ENCODE measurements at regions not wholly inside any gene's neighbourhood (a gene's known extent, or its start where the extent isn't known, plus 50 kb on each side); places are given as distances from the start of the nearest gene placed in this dataset.

GRCh38 chr5:13624283-13625074, 320.0 kb downstream of the DNAH5 start:
- TF ChIP-seq EZH2 (IDR thresholded peaks at IDR 0.05; ENCODE audit: low read depth, unreplicated experiment) (no peak), CTCF (conservative IDR thresholded peaks at IDR 0.05; ENCODE audit: low read depth in 2 of 2) (no peak), CREB1 (CRISPR knock-in tag; IDR thresholded peaks at IDR 0.05; ENCODE audit: low read depth) (no peak), POLR2AphosphoS5 (IDR thresholded peaks at IDR 0.05; ENCODE audit: low read depth) (no peak), EZH2phosphoT487 (IDR thresholded peaks at IDR 0.05; ENCODE audit: unreplicated experiment) (no peak), ZNF114 (CRISPR knock-in tag; IDR thresholded peaks at IDR 0.05) (no peak), ZNF331 (CRISPR knock-in tag; IDR thresholded peaks at IDR 0.05; ENCODE audit: low read depth) (no peak), REST (IDR thresholded peaks at IDR 0.05; ENCODE audit: unreplicated experiment) (no peak)

Measured in GM23338 (cell line).